Kidney epithelial cell (primary cell): ENCODE measurements at regions not wholly inside any gene's neighbourhood (a gene's known extent, or its start where the extent isn't known, plus 50 kb on each side); places are given as distances from the start of the nearest gene placed in this dataset.

Experiments
- DNase-seq: peaks from one replicate; pipeline ENCODE4 v3.0.0-alpha.2; 2010; ENCODE audit warnings: low read depth
- H3K27me3 ChIP-seq: 2 replicates; pipeline ENCODE4 v1.6.0; 2011; ENCODE audit warnings: low read length; ENCODE audit not compliant: control insufficient read depth, insufficient read depth
- H3K36me3 ChIP-seq: 2 replicates; pipeline ENCODE4 v1.5.1; 2011; ENCODE audit warnings: low read length; ENCODE audit not compliant: control insufficient read depth, insufficient read depth
- H3K4me3 ChIP-seq: 2 replicates; pipeline ENCODE4 v1.5.1; 2011; ENCODE audit warnings: low read depth, mild to moderate bottlenecking, control low read depth, low read length
- TF ChIP-seq, protein P1 (sequence below): IDR thresholded peaks from 2 replicates; pipeline ENCODE4 v1.5.1; 2011; ENCODE audit warnings: mild to moderate bottlenecking, moderate library complexity, low read length, control low read depth, inconsistent platforms; ENCODE audit not compliant: insufficient read depth, poor library complexity, severe bottlenecking

DNA sequence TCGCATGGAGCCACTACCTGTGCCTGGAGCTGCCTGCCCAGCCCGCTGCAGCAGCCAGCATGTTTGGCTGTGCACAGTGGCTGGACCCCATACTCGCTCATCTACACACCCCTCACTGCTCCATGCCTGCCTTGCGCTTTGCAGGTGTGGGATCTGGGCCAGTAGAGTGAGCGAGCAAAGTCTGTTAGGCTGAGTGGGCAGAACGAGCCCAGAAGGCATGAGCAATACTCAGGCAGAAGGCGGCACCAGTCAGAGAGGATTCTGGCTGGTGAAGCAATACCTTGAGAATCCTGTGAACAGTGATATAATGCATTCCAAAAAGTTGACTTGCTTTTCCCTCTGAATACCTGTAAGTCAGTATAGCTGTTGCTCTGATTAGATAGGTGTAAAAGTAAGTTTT lies 816.4 kb downstream of the KCNT2 start:
- DNase-seq, result no peak
- TF ChIP-seq, protein P1, sequence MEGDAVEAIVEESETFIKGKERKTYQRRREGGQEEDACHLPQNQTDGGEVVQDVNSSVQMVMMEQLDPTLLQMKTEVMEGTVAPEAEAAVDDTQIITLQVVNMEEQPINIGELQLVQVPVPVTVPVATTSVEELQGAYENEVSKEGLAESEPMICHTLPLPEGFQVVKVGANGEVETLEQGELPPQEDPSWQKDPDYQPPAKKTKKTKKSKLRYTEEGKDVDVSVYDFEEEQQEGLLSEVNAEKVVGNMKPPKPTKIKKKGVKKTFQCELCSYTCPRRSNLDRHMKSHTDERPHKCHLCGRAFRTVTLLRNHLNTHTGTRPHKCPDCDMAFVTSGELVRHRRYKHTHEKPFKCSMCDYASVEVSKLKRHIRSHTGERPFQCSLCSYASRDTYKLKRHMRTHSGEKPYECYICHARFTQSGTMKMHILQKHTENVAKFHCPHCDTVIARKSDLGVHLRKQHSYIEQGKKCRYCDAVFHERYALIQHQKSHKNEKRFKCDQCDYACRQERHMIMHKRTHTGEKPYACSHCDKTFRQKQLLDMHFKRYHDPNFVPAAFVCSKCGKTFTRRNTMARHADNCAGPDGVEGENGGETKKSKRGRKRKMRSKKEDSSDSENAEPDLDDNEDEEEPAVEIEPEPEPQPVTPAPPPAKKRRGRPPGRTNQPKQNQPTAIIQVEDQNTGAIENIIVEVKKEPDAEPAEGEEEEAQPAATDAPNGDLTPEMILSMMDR, result no peak
- no peak overlapping the region for H3K4me3 ChIP-seq
- no peaks in the 10 kb centered on the region for H3K27me3 ChIP-seq
- no peaks in the 10 kb centered on the region for H3K36me3 ChIP-seq

DNA sequence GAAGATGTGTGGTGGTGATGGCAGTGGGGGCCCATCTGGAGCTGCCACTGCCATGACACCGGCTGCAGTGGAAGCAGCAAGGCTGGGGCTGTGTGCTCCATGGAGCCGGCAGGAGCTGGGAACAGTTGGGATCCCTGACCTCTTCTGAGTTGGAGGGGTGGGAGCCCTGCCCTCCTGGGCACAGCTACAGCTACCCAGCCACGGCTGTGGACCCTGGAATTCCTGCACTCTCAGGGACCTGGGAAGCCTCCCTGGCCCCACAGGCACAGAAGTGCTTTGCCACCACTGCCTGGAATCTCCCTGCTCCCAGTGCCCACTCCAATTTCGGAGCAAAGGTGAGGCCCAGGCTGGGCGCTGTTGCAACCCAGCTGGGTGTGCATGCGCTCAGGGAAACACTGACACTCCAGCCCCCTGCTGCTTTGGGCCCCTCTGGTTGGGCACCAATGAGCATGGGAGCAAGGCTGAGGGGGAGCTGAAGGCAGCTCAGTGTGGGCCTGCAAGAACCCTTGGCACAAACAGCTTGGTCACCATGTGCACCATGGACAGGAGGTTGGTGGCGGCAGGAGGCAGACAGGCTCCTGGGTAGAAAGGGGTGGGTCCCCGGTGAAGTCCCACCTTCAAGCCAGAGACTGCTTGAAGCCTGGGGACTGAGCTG lies 817.6 kb downstream of the KCNT2 start:
- Histone ChIP-seq H3K4me3 (no peak overlapping the region), H3K36me3 (no peaks in the 10 kb centered on the region), H3K27me3 (no peaks in the 10 kb centered on the region)
- DNase-seq, result no peak
- TF ChIP-seq, protein P1, result no peak

DNA sequence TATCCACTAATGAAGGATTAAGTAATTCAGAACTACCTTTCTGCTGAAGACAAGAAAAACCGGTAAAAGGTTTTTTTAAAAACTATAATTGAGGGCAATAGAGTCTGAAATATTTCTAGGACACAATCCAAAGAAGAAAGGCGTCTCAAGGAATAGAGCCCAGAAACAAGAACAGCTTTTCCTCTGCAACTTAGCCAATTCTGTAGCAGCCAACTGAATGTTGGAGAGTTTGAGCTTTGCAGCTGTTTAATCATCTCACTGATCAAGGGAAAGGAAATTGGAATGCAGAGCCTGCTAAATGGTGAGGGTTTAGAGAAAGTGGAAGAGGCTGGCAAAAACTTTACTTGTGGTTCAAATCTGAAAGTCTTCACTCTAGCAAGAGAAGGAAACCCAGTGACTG lies 818.9 kb downstream of the KCNT2 start:
- H3K36me3 ChIP-seq, result no peaks in the 10 kb centered on the region
- H3K27me3 ChIP-seq, result no peaks in the 10 kb centered on the region
- H3K4me3 ChIP-seq, result no peak overlapping the region
- no peak for DNase-seq
- TF ChIP-seq, protein P1, result no peak

DNA sequence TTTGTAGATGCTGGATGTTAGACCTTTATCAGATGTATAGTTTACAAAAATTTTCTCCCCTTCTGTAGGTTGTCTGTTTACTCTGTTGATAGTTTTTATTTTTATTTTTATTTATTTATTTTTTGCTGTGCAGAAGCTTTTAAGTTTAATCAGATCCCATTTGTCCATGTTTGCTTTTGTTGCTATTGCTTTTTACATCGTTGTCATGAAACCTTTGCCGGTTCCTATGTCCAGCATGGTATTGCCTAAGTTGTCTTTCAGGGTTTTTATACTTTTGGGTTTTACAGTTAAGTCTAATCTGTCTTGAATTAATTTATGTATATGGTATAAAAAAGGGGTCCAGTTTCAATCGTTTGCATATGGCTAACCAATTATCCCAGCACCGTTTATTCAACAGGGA lies 819.5 kb downstream of the KCNT2 start:
- TF ChIP-seq, protein P1, result no peak
- Histone ChIP-seq H3K4me3 (no peak overlapping the region), H3K36me3 (no peaks in the 10 kb centered on the region), H3K27me3 (no peaks in the 10 kb centered on the region)
- no peak for DNase-seq

DNA sequence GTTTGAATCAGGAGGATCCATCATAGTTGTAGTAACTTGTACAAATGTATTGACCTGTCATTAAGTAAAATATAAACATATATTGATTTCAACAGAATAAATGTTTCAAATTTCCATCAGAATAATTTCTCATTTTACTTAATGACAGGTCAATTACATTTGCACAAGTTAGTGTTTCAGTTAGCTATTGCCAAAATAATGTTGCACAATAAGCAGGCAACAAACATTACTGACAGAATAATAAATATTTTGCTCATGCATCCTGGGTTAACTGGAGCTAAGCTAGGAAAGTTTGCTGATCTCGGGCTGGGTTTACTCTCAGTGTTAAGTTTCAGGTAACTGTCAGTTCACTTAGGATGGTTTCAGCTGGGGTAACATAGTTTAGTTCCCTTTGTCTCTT lies 822.4 kb downstream of the KCNT2 start:
- TF ChIP-seq, protein P1, result no peak

DNA sequence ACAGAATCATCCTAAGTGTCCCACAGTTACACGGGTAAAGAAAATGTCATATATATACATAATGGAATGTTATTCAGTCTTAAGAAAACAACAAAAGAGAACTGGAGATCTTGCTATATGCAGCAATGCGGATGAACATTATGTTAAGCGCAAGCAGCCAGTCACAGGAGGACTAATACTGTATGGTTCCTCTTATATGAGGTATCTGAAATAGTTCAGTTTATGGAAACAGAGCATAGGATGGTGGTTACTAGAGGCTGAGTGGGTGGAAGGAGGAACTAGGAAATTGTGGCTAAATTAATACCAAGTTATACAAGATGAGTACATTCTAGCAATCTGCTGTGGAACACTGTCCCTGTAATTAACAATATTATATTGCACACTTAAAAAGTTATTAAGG lies 834.3 kb downstream of the KCNT2 start:
- no peaks in the 10 kb centered on the region for H3K27me3 ChIP-seq
- H3K36me3 ChIP-seq, result no peaks in the 10 kb centered on the region
- no peak for DNase-seq
- TF ChIP-seq, protein P1, result no peak
- no peak overlapping the region for H3K4me3 ChIP-seq

More for the DNA sequence above, 822.4 kb downstream of the KCNT2 start:
- no peaks in the 10 kb centered on the region for H3K36me3 ChIP-seq
- H3K27me3 ChIP-seq, result no peaks in the 10 kb centered on the region
- H3K4me3 ChIP-seq, result no peak overlapping the region
- no peak for DNase-seq
